ENCODE measurements at regions not wholly inside any gene's neighbourhood (a gene's known extent, or its start where the extent isn't known, plus 50 kb on each side); places are given as distances from the start of the nearest gene placed in this dataset.

DNA sequence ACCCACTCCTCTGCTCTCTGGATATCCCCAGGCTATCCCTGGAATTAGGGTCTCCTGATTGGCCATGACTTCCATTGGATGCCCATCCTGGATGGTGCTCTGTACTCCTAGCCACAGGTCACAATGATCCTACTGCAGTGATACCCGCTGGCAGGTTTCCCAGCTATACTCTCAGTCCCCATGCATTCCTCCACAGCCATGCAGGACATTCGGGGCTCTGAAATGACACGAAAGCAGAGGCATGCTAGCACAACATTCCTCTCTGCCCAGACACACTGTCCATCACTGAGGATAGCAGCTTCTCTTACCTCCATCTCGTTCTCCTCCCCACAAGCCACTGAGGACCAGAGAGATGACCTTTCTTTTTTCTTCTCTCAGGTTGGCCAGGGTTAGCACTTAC, 51.7 kb upstream of the SPATS2L start:
- H3K4me1 ChIP-seq (ENCODE audit: control insufficient read depth, low read depth, low read length), result peaks cover 7% of the 10 kb centered on the region

DNA sequence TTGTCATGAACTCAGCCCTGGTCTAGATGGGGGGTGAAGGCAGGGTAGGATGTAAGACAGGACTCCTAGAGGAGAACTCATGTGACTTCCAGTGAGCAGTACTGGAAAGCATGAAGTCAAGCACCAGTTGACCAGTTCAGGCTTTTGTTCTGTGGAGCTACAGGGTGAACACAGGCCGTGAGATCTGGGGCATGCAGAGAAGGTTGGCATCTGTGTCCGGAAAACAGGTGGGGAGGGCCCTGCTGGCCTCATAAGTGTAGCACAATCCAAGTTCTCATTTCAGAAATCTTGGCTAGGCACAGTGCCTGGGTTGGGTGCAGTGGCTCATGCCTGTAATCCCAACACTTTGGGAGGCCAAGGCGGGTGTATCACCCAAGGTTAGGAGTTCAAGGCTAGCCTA, 50.9 kb upstream of the SPATS2L start:
- no peak overlapping the region for H3K27ac ChIP-seq (ENCODE audit: low read depth, low read length)
- H3K9ac ChIP-seq (ENCODE audit: low read length), result no peak overlapping the region
- H2BK5ac ChIP-seq (ENCODE audit: low read length), result no peak overlapping the region
- no peak overlapping the region for H3K23ac ChIP-seq (ENCODE audit: low read length)
- H3K4ac ChIP-seq (ENCODE audit: low read depth, low read length), result no peak overlapping the region
- H4K8ac ChIP-seq (ENCODE audit: low read depth, low read length), result no peak overlapping the region
- no peak overlapping the region for H3K4me2 ChIP-seq (ENCODE audit: low read length)
- no peak overlapping the region for H3K4me3 ChIP-seq (ENCODE audit: low read length)
- no peak overlapping the region for H4K5ac ChIP-seq (ENCODE audit: low read length)
- H3K27me3 ChIP-seq (ENCODE audit: insufficient read depth, low read length, poor library complexity), result no peaks in the 10 kb centered on the region
- no peaks in the 10 kb centered on the region for H3K79me1 ChIP-seq (ENCODE audit: low read length)
- H3K79me2 ChIP-seq (ENCODE audit: control insufficient read depth, insufficient read depth, low read length), result no peaks in the 10 kb centered on the region
- no peak overlapping the region for H2BK120ac ChIP-seq (ENCODE audit: low read depth, low read length)
- no peak overlapping the region for H3K18ac ChIP-seq (ENCODE audit: low read length)
- H2BK15ac ChIP-seq (replicated peaks; ENCODE audit: low read depth), result no peak overlapping the region
- H2AK5ac ChIP-seq (ENCODE audit: low read length), result no peak overlapping the region
- H3K56ac ChIP-seq (ENCODE audit: low read length), result no peak overlapping the region
- peaks cover 7% of the 10 kb centered on the region for H3K4me1 ChIP-seq (ENCODE audit: control insufficient read depth, low read depth, low read length)
- no CpG with 5 or more reads among the region's 3 CpGs for WGBS (ENCODE audit: extremely low coverage, insufficient coverage, low lambda C conversion rate)
- DNase-seq, result no peak
- no peaks in the 10 kb centered on the region for H3K36me3 ChIP-seq (ENCODE audit: control insufficient read depth, insufficient read depth, low read length)

More for the DNA sequence above, 51.7 kb upstream of the SPATS2L start:
- H4K8ac ChIP-seq (ENCODE audit: low read depth, low read length), result no peak overlapping the region
- no peak overlapping the region for H3K9ac ChIP-seq (ENCODE audit: low read length)
- H3K27me3 ChIP-seq (ENCODE audit: insufficient read depth, low read length, poor library complexity), result no peaks in the 10 kb centered on the region
- no peak overlapping the region for H3K56ac ChIP-seq (ENCODE audit: low read length)
- no CpG with 5 or more reads among the region's 4 CpGs for WGBS (ENCODE audit: extremely low coverage, insufficient coverage, low lambda C conversion rate)
- H3K4ac ChIP-seq (ENCODE audit: low read depth, low read length), result no peak overlapping the region
- H3K27ac ChIP-seq (ENCODE audit: low read depth, low read length), result no peak overlapping the region
- H2BK120ac ChIP-seq (ENCODE audit: low read depth, low read length), result no peak overlapping the region
- no peak overlapping the region for H3K18ac ChIP-seq (ENCODE audit: low read length)
- H2BK5ac ChIP-seq (ENCODE audit: low read length), result no peak overlapping the region
- H3K4me2 ChIP-seq (ENCODE audit: low read length), result no peak overlapping the region
- no peak overlapping the region for H2BK15ac ChIP-seq (replicated peaks; ENCODE audit: low read depth)
- no peaks in the 10 kb centered on the region for H3K79me2 ChIP-seq (ENCODE audit: control insufficient read depth, insufficient read depth, low read length)
- DNase-seq, result no peak
- no peak overlapping the region for H4K5ac ChIP-seq (ENCODE audit: low read length)
- H3K23ac ChIP-seq (ENCODE audit: low read length), result no peak overlapping the region
- no peaks in the 10 kb centered on the region for H3K79me1 ChIP-seq (ENCODE audit: low read length)
- no peak overlapping the region for H3K4me3 ChIP-seq (ENCODE audit: low read length)
- no peaks in the 10 kb centered on the region for H3K36me3 ChIP-seq (ENCODE audit: control insufficient read depth, insufficient read depth, low read length)
- H2AK5ac ChIP-seq (ENCODE audit: low read length), result no peak overlapping the region

Data from mesendoderm (in vitro differentiated cells).